ENCODE measurements at regions not wholly inside any gene's neighbourhood (a gene's known extent, or its start where the extent isn't known, plus 50 kb on each side); places are given as distances from the start of the nearest gene placed in this dataset.

DNA sequence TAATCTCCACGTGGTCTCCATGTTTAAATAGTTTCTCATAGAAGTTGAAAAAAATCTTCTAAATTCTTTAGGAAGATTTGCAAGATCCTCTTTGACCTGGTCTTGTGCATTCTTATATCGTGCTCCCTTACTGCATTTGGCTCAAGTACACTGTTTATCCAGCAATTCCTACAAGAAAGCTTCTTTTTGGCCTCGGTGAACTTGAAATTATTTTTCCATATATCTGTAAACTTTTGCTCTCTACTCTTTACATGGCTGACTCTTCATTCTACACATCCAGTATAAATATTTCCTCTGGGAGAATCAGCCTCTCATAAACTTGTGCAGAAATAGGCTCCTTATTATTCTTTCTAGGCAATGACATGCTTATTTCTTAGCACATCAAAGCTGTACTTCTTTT lies 1457.9 kb upstream of the PRR20A start:
- no peaks in the 10 kb centered on the region for H3K9me3 ChIP-seq (ENCODE audit: control insufficient read depth, low read depth, low read length)
- H3K27me3 ChIP-seq (ENCODE audit: control insufficient read depth, insufficient read depth, low read length): no peaks in the 10 kb centered on the region
- H3K27ac ChIP-seq (ENCODE audit: low read length): no peak overlapping the region
- H3K36me3 ChIP-seq (ENCODE audit: control insufficient read depth, low read depth, low read length): no peaks in the 10 kb centered on the region
- no peaks in the 10 kb centered on the region for H3K4me1 ChIP-seq (ENCODE audit: control insufficient read depth, low read depth, low read length)
- H3K9ac ChIP-seq (ENCODE audit: low read length): no peak overlapping the region
- H3K4me3 ChIP-seq (ENCODE audit: low read length): no peak overlapping the region

DNA sequence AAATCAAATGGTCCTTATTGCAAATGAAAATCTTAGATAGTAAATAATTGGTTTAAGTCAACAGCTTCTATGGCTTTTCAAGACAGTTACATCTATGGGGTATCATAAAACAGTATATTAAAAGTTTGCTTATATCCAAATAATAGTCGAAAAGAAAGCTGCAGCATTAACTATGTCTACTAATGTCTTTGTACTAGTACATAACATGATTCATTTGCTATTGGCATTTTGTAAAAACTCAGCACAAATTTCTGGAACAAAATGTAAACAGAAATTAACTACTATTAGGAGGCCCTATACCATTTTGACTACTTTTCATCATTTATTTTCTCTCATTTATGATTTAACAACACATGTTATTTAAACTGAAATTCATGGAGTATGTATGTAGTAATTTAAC lies 1435.2 kb upstream of the PRR20A start:
- Histone ChIP-seq H3K4me3 (ENCODE audit: low read length) (no peak overlapping the region), H3K9me3 (ENCODE audit: control insufficient read depth, low read depth, low read length) (no peaks in the 10 kb centered on the region), H3K27ac (ENCODE audit: low read length) (no peak overlapping the region), H3K36me3 (ENCODE audit: control insufficient read depth, low read depth, low read length) (no peaks in the 10 kb centered on the region), H3K9ac (ENCODE audit: low read length) (no peak overlapping the region), H3K27me3 (ENCODE audit: control insufficient read depth, insufficient read depth, low read length) (no peaks in the 10 kb centered on the region), H3K4me1 (ENCODE audit: control insufficient read depth, low read depth, low read length) (peaks cover 3% of the 10 kb centered on the region)

DNA sequence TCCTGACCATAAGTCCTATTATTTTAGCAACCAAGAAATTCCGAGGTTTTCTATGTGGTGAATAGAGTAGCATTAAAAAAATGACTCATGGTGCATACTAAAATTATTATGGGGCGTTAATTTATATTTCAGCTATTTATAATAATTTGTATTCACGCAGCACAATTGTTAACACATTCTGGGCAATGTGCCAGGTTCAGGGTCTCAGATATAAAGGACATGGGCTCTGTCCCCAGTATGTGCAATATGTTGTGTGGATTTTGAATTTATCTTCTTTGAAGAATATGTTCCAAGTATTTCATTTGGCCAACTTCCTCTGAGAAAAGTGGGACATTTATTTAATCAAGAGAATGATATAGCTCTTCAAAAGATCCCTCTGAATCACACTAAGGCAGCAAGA lies 1434.7 kb upstream of the PRR20A start:
- Histone ChIP-seq H3K27ac (ENCODE audit: low read length) (no peak overlapping the region), H3K4me3 (ENCODE audit: low read length) (no peak overlapping the region), H3K36me3 (ENCODE audit: control insufficient read depth, low read depth, low read length) (no peaks in the 10 kb centered on the region), H3K27me3 (ENCODE audit: control insufficient read depth, insufficient read depth, low read length) (no peaks in the 10 kb centered on the region), H3K4me1 (ENCODE audit: control insufficient read depth, low read depth, low read length) (peaks cover 3% of the 10 kb centered on the region), H3K9ac (ENCODE audit: low read length) (no peak overlapping the region), H3K9me3 (ENCODE audit: control insufficient read depth, low read depth, low read length) (no peaks in the 10 kb centered on the region)

DNA sequence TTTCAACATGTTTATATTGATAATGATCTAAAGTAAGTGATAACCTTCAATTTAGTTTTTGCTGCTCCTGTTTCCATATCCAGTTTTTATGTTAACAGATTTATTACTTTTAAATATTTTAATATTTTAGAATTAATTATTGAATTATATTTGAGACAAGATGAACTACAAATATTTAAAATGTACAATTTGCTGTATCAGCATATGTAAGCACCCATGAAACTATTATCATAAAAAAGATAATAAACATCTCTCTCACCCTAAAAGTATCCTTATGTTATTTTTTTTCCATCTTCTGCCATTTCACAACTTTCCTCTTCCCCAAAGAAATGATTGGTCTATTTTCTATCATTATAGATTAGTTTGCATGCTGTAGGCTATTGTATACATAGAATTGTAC lies 1426.6 kb upstream of the PRR20A start:
- Histone ChIP-seq H3K9ac (ENCODE audit: low read length) (no peak overlapping the region), H3K4me3 (ENCODE audit: low read length) (no peak overlapping the region), H3K9me3 (ENCODE audit: control insufficient read depth, low read depth, low read length) (no peaks in the 10 kb centered on the region), H3K27me3 (ENCODE audit: control insufficient read depth, insufficient read depth, low read length) (no peaks in the 10 kb centered on the region), H3K4me1 (ENCODE audit: control insufficient read depth, low read depth, low read length) (no peaks in the 10 kb centered on the region), H3K36me3 (ENCODE audit: control insufficient read depth, low read depth, low read length) (no peaks in the 10 kb centered on the region), H3K27ac (ENCODE audit: low read length) (no peak overlapping the region)

DNA sequence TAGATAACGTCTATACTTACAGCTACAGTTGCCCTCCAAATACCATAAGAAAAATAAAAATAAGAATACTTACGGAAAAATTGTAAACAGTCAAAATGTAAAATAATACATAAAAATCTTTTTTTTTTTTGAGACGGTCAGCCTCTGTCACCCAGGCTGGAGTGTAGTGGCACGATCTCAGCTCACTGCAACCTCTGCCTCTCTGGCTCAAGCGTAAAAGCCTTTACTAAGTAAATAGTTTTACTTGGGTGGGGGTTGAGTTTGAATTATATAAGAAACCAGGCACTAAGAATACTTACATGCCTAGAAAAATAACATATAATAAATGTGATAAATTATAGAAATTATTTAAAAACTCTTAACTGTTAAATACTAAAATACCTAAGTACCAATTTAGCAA lies 1413.0 kb upstream of the PRR20A start:
- peaks cover 12% of the 10 kb centered on the region for H3K4me1 ChIP-seq (ENCODE audit: control insufficient read depth, low read depth, low read length)
- no peak overlapping the region for H3K4me3 ChIP-seq (ENCODE audit: low read length)
- H3K9ac ChIP-seq (ENCODE audit: low read length): no peak overlapping the region
- no peaks in the 10 kb centered on the region for H3K36me3 ChIP-seq (ENCODE audit: control insufficient read depth, low read depth, low read length)
- no peak overlapping the region for H3K27ac ChIP-seq (ENCODE audit: low read length)
- no peaks in the 10 kb centered on the region for H3K9me3 ChIP-seq (ENCODE audit: control insufficient read depth, low read depth, low read length)
- H3K27me3 ChIP-seq (ENCODE audit: control insufficient read depth, insufficient read depth, low read length): no peaks in the 10 kb centered on the region

DNA sequence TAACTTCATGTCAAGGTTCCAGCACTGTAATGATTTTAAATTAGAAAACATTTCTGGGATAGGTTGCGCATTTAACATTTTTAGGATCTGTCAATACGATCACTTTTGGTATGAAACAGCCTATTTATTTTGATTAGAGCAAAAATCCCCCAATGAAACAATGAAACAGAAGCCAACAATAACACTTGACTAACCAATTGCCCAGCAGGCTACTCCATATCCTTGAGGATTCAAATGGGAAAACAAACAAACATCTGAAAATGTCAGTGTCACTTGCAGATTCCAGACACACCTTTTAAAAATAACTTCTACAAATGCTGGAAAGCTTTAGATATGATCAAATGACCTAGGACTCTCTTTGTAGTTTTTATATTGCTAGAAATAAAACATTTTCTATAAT lies 1412.5 kb upstream of the PRR20A start:
- Histone ChIP-seq H3K4me3 (ENCODE audit: low read length) (no peak overlapping the region), H3K27me3 (ENCODE audit: control insufficient read depth, insufficient read depth, low read length) (no peaks in the 10 kb centered on the region), H3K9me3 (ENCODE audit: control insufficient read depth, low read depth, low read length) (no peaks in the 10 kb centered on the region), H3K4me1 (ENCODE audit: control insufficient read depth, low read depth, low read length) (peaks cover 12% of the 10 kb centered on the region), H3K27ac (ENCODE audit: low read length) (no peak overlapping the region), H3K36me3 (ENCODE audit: control insufficient read depth, low read depth, low read length) (no peaks in the 10 kb centered on the region), H3K9ac (ENCODE audit: low read length) (no peak overlapping the region)

DNA sequence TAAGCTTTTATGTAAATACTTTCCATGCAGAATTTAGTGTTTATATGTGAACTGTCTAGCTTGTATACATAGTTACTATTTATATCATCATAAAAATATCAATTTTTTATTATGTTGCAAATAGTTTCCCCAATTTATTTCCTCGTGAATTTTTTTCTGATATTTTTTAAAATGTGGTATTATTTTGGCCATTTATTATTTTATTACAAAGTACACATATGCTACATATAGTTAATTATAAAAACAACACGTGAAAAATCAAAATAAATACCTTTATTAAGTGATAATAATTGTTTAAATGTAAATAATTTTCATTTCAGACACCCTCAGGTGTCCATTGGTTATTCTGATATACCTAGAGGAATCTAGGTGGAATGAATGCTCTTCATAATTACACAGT lies 1394.9 kb upstream of the PRR20A start:
- H3K4me3 ChIP-seq (ENCODE audit: low read length): no peak overlapping the region
- H3K9me3 ChIP-seq (ENCODE audit: control insufficient read depth, low read depth, low read length): no peaks in the 10 kb centered on the region
- H3K36me3 ChIP-seq (ENCODE audit: control insufficient read depth, low read depth, low read length): no peaks in the 10 kb centered on the region
- no peaks in the 10 kb centered on the region for H3K4me1 ChIP-seq (ENCODE audit: control insufficient read depth, low read depth, low read length)
- no peaks in the 10 kb centered on the region for H3K27me3 ChIP-seq (ENCODE audit: control insufficient read depth, insufficient read depth, low read length)
- no peak overlapping the region for H3K9ac ChIP-seq (ENCODE audit: low read length)
- no peak overlapping the region for H3K27ac ChIP-seq (ENCODE audit: low read length)

DNA sequence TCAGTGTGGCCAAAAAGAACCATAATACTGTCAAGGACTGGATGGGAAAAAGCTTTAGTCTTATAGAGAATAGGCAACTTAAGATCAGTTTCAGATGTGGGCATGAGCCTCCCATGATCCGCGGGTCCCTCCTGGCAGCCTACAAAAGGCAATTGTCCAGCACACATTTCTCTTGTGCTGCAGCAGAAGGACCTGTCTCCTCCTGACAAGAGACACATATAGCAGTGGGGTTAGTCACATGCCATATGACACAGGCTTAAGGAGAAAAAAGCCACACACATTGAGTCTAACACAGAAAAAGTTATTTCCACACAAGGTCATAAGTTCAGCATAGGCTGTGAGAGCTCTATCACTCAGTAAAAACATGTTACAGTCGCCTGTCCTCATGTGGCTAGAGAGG lies 1378.7 kb upstream of the PRR20A start:
- no peak overlapping the region for H3K4me3 ChIP-seq (ENCODE audit: low read length)
- H3K36me3 ChIP-seq (ENCODE audit: control insufficient read depth, low read depth, low read length): no peaks in the 10 kb centered on the region
- H3K4me1 ChIP-seq (ENCODE audit: control insufficient read depth, low read depth, low read length): no peaks in the 10 kb centered on the region
- H3K9me3 ChIP-seq (ENCODE audit: control insufficient read depth, low read depth, low read length): no peaks in the 10 kb centered on the region
- no peaks in the 10 kb centered on the region for H3K27me3 ChIP-seq (ENCODE audit: control insufficient read depth, insufficient read depth, low read length)
- no peak overlapping the region for H3K9ac ChIP-seq (ENCODE audit: low read length)
- H3K27ac ChIP-seq (ENCODE audit: low read length): no peak overlapping the region

DNA sequence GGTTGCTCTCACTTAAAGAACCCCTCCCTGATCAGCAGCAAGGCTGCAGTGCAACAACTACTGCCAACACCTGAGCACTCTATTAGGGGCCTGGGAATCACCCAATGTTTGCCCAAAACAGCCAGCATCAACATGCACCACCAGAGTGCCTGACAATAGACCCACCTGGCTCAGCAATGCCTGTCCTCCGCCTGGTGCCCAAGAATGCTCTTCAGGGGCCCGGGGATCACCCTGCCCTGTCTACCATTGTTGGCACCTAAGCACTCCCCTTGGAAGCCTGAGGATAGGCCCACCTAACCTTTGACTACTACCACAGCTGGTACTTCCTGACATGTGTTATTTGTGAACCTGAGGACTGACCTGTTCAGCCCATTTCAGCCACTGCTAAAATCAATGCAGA lies 1363.1 kb upstream of the PRR20A start:
- H3K36me3 ChIP-seq (ENCODE audit: control insufficient read depth, low read depth, low read length): no peaks in the 10 kb centered on the region
- no peak overlapping the region for H3K9ac ChIP-seq (ENCODE audit: low read length)
- H3K4me1 ChIP-seq (ENCODE audit: control insufficient read depth, low read depth, low read length): peaks cover 4% of the 10 kb centered on the region
- no peak overlapping the region for H3K4me3 ChIP-seq (ENCODE audit: low read length)
- H3K27ac ChIP-seq (ENCODE audit: low read length): no peak overlapping the region
- no peaks in the 10 kb centered on the region for H3K27me3 ChIP-seq (ENCODE audit: control insufficient read depth, insufficient read depth, low read length)
- H3K9me3 ChIP-seq (ENCODE audit: control insufficient read depth, low read depth, low read length): no peaks in the 10 kb centered on the region

DNA sequence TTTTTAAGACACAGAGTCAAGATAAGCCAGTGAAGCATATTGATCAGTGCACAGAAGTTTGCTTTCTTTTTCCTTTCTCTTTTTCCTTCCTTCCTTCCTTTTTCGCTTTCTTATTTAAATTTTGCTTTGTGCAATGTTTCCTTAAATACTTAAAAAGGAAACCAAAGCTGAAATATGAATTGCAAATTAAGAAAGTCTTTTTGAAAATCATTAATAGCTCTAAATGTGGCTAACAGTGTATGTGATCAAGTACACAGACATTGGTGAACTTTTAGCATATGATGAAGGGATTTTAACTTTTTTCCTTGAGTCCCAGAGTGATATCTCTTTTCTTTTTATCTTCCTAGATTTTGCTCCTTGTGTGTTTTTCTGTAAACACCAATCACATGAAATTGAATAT lies 1356.9 kb upstream of the PRR20A start:
- H3K4me3 ChIP-seq (ENCODE audit: low read length): no peak overlapping the region
- no peaks in the 10 kb centered on the region for H3K36me3 ChIP-seq (ENCODE audit: control insufficient read depth, low read depth, low read length)
- H3K4me1 ChIP-seq (ENCODE audit: control insufficient read depth, low read depth, low read length): peaks cover 4% of the 10 kb centered on the region
- no peak overlapping the region for H3K9ac ChIP-seq (ENCODE audit: low read length)
- H3K9me3 ChIP-seq (ENCODE audit: control insufficient read depth, low read depth, low read length): peaks cover 3% of the 10 kb centered on the region
- H3K27ac ChIP-seq (ENCODE audit: low read length): no peak overlapping the region
- no peaks in the 10 kb centered on the region for H3K27me3 ChIP-seq (ENCODE audit: control insufficient read depth, insufficient read depth, low read length)

DNA sequence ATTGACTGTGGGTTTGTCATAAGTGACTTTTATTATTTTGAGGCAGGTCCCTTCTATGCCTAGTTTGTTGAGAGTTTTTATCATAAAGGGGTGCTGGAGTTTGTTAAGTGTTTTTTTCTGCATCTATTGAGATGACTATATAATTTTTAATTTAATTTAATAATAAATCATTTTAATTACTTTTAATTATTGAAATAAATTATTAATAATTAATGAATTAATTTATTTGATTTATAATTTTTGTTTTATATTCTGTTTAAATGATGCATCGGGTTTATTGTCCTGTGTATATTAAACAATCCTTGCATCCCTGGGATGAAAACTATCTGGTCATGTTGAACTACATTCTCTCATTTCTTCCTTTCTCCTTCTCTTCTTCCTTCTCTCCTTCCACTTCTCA lies 1352.2 kb upstream of the PRR20A start:
- Histone ChIP-seq H3K4me1 (ENCODE audit: control insufficient read depth, low read depth, low read length) (peaks cover 4% of the 10 kb centered on the region), H3K27me3 (ENCODE audit: control insufficient read depth, insufficient read depth, low read length) (no peaks in the 10 kb centered on the region)

DNA sequence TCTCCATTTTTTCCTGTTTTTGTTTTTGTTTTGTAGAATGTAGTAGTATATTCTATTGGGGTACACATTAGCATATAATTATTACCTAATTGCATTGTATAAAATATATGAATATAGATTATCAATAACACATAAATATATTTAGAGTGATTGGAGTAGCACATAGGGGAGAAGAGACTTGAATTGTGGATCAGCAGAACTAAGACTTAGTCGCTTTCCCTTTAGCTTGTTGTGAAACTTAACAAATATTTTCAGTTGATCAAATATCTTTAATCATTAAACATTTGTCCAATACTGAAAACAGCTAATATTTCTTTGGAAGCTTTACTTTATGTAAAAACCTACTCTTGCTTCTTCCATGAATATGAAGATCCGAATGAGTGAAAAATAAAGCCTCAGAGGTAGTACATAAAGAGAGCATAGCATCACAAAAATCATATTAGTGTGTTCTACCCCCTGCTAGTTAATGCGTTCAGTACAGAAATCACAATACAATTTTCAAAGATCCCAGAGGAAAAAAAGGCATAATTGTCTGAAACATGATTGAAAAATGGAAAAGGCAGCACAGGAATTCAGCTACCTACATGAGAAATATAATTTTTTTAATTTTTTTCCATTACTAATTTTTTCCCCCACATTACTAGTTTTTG lies 1348.0 kb upstream of the PRR20A start:
- Histone ChIP-seq H3K9ac (ENCODE audit: low read length) (no peak overlapping the region), H3K9me3 (ENCODE audit: control insufficient read depth, low read depth, low read length) (peaks cover 3% of the 10 kb centered on the region), H3K27ac (ENCODE audit: low read length) (no peak overlapping the region), H3K4me3 (ENCODE audit: low read length) (no peak overlapping the region), H3K4me1 (ENCODE audit: control insufficient read depth, low read depth, low read length) (no peaks in the 10 kb centered on the region), H3K36me3 (ENCODE audit: control insufficient read depth, low read depth, low read length) (no peaks in the 10 kb centered on the region), H3K27me3 (ENCODE audit: control insufficient read depth, insufficient read depth, low read length) (no peaks in the 10 kb centered on the region)

More for the DNA sequence above, 1352.2 kb upstream of the PRR20A start:
- Histone ChIP-seq H3K36me3 (ENCODE audit: control insufficient read depth, low read depth, low read length) (no peaks in the 10 kb centered on the region), H3K27ac (ENCODE audit: low read length) (no peak overlapping the region), H3K9ac (ENCODE audit: low read length) (no peak overlapping the region), H3K4me3 (ENCODE audit: low read length) (no peak overlapping the region), H3K9me3 (ENCODE audit: control insufficient read depth, low read depth, low read length) (peaks cover 3% of the 10 kb centered on the region)
